Endothelial cell of umbilical vein (primary cell): ENCODE measurements at regions not wholly inside any gene's neighbourhood (a gene's known extent, or its start where the extent isn't known, plus 50 kb on each side); places are given as distances from the start of the nearest gene placed in this dataset.

Experiments used
- BruUV-seq: library from RNA; stranded (reverse); fragments of 400-500 nt; replicated peaks from 2 replicates; lab custom pipeline; 2021; lab: Mats Ljungman, UMichigan
- CTCF ChIA-PET: fragments of 300-600, 350-600 bp; sonication (Branson Sonifier 250); formaldehyde crosslinking; loops from one replicate; lab custom pipeline; 2021; ENCODE audit warnings: antibody characterized with exemption, inconsistent platforms; lab: Charles Lee
- POLR2A ChIA-PET: fragments of 300-600, 350-600 bp; sonication (Branson Sonifier 250); formaldehyde crosslinking; loops from one replicate; lab custom pipeline; 2021; ENCODE audit warnings: antibody characterized with exemption, inconsistent platforms; lab: Charles Lee
- DNase-seq: peaks from one replicate; pipeline ENCODE4 v3.0.0-alpha.2; 2011; ENCODE audit warnings: low read depth, low spot score
- FAIRE-seq: peaks from 2 replicates; lab custom pipeline; 2011; peaks lifted over from hg19 to GRCh38; lab: Jason Lieb, UNC
- H2AFZ ChIP-seq: 2 replicates; pipeline ENCODE4 v1.6.0; 2012; ENCODE audit warnings: low read depth, low read length, control low read depth, inconsistent platforms
- H3K27ac ChIP-seq: 2 replicates; pipeline ENCODE4 v1.5.1; 2011; ENCODE audit warnings: low read depth, mild to moderate bottlenecking, control low read depth, low read length, moderate library complexity; ENCODE audit not compliant: insufficient read depth
- H3K27me3 ChIP-seq, 2 experiments: 2 replicates each; pipeline versions ENCODE4 v1.6.0 to v1.6.1; 2011; ENCODE audit warnings: low read length in 2 of 2, mixed read lengths in 1 of 2; ENCODE audit not compliant: control insufficient read depth in 2 of 2, insufficient read depth in 2 of 2
- H3K36me3 ChIP-seq, 2 experiments: 2 replicates in 1 of 2; 3 replicates in 1 of 2; pipeline ENCODE4 v1.5.1; 2011; ENCODE audit warnings: low read length in 2 of 2, mild to moderate bottlenecking in 1 of 2, moderate library complexity in 1 of 2; ENCODE audit not compliant: control insufficient read depth in 2 of 2, insufficient read depth in 2 of 2; ENCODE audit errors: extremely low read depth in 1 of 2
- H3K4me1 ChIP-seq: 3 replicates; pipeline ENCODE4 v1.5.1; 2011; ENCODE audit warnings: mild to moderate bottlenecking, low read length; ENCODE audit not compliant: control insufficient read depth, insufficient read depth; ENCODE audit errors: extremely low read depth
- H3K4me2 ChIP-seq: 2 replicates; pipeline ENCODE4 v1.6.1; 2011; ENCODE audit warnings: low read length, control low read depth, mixed read lengths; ENCODE audit not compliant: insufficient read depth
- H3K4me3 ChIP-seq, 3 experiments: fragments of 200-600 bp in 1 of 3; sonication (generic), shearing (Covaris generic) in 1 of 3; replicated peaks in 1 of 3; 2 replicates each; pipeline ENCODE4 v1.5.1; 2011 to 2016; ENCODE audit warnings: control low read depth in 3 of 3, low read length in 3 of 3, mild to moderate bottlenecking in 2 of 3, inconsistent platforms in 1 of 3, low read depth in 1 of 3, moderate library complexity in 1 of 3; ENCODE audit not compliant: insufficient read depth in 1 of 3
- H3K79me2 ChIP-seq: 2 replicates; pipeline ENCODE4 v1.6.0; 2012; ENCODE audit warnings: low read length, inconsistent platforms; ENCODE audit not compliant: control insufficient read depth, insufficient read depth
- H3K9ac ChIP-seq: replicated peaks from 2 replicates; pipeline ENCODE3; 2011; ENCODE audit warnings: low read length, control low read depth; ENCODE audit not compliant: insufficient read depth; ENCODE audit errors: extremely low read depth
- H3K9me1 ChIP-seq: replicated peaks from 3 replicates; pipeline ENCODE4 v1.6.0; 2011; ENCODE audit warnings: mild to moderate bottlenecking, low read length; ENCODE audit not compliant: control insufficient read depth, insufficient read depth; ENCODE audit errors: extremely low read depth
- H3K9me3 ChIP-seq: replicated peaks from 2 replicates; pipeline ENCODE4 v1.5.1; 2012; ENCODE audit warnings: low read length, inconsistent platforms; ENCODE audit not compliant: control insufficient read depth, insufficient read depth
- H4K20me1 ChIP-seq: replicated peaks from 2 replicates; pipeline ENCODE3; 2011; ENCODE audit warnings: mild to moderate bottlenecking, low read length; ENCODE audit not compliant: control insufficient read depth, insufficient read depth; ENCODE audit errors: extremely low read depth
- CTCF ChIP-seq, 2 donors: IDR thresholded peaks; 1 replicate in 1 of 2; 2 replicates in 1 of 2; pipeline ENCODE4 v1.5.1; 2011; ENCODE audit warnings: low read length in 2 of 2, mild to moderate bottlenecking in 2 of 2, moderate library complexity in 2 of 2, control low read depth in 1 of 2, inconsistent platforms in 1 of 2, low read depth in 1 of 2; ENCODE audit not compliant: insufficient read depth in 1 of 2; ENCODE audit errors: extremely low read depth in 1 of 2
- EZH2 ChIP-seq: IDR thresholded peaks from 2 replicates; pipeline ENCODE4 v1.6.1; 2012; ENCODE audit warnings: borderline replicate concordance, low read depth, mild to moderate bottlenecking, moderate library complexity, low read length, inconsistent platforms; ENCODE audit not compliant: severe bottlenecking
- FOS ChIP-seq: IDR thresholded peaks from 2 replicates; pipeline ENCODE4 v1.6.1; 2011; ENCODE audit warnings: mild to moderate bottlenecking, low read length, moderate library complexity, borderline replicate concordance; ENCODE audit not compliant: insufficient read depth
- GATA2 ChIP-seq: IDR thresholded peaks from 2 replicates; pipeline ENCODE4 v1.7.0; 2011; ENCODE audit warnings: low read depth, mild to moderate bottlenecking, moderate library complexity, mixed read lengths, low read length; ENCODE audit not compliant: insufficient read length, insufficient read depth
- JUN ChIP-seq: IDR thresholded peaks from 2 replicates; pipeline ENCODE4 v1.6.1; 2011; ENCODE audit warnings: borderline replicate concordance, low read depth; ENCODE audit not compliant: insufficient read length, insufficient read depth
- MAX ChIP-seq: IDR thresholded peaks from 2 replicates; pipeline ENCODE4 v1.6.1; 2011; ENCODE audit not compliant: insufficient read depth, insufficient read length
- MYC ChIP-seq: IDR thresholded peaks from one replicate; pipeline ENCODE4 v1.6.1; 2011; ENCODE audit warnings: mild to moderate bottlenecking, low read depth, low read length
- POLR2A ChIP-seq: IDR thresholded peaks from 2 replicates; pipeline ENCODE4 v1.6.1; 2012; ENCODE audit warnings: low read depth, mild to moderate bottlenecking, control low read depth, low read length
- POLR2AphosphoS5 ChIP-seq: IDR thresholded peaks from 2 replicates; pipeline ENCODE4 v1.6.1; 2012; ENCODE audit warnings: low read depth, mild to moderate bottlenecking, control low read depth, low read length, moderate library complexity; ENCODE audit not compliant: insufficient read depth
- dilution Hi-C: fragments of 300-500 bp; cut with MboI; formaldehyde crosslinking; loops from one replicate; pipeline ENCODE4 v1.15.0; 2019; ENCODE audit warnings: low sequenced_read_pairs; ENCODE audit not compliant: extremely low pct_ligation_motif_present
- intact Hi-C: fragments of 100-400 bp; cut with micrococcal nuclease; formaldehyde crosslinking; loops from one replicate; pipeline ENCODE4 v1.10.0; 2022

GRCh38 chr5:40306869-40307487 is 372.7 kb upstream of the PTGER4 start:
- POLR2A ChIA-PET, result no interaction called here
- dilution Hi-C loops, result no loop called here

More at GRCh38 chr5:40306869-40307487, 372.7 kb upstream of the PTGER4 start:
- TF ChIP-seq POLR2A (no peak), EZH2 (no peak), POLR2AphosphoS5 (no peak), JUN (no peak), MYC (no peak), GATA2 (no peak), FOS (no peak), MAX (no peak), CTCF (IDR thresholded peaks at IDR 0.05; ENCODE audit: extremely low read depth in 1 of 2, insufficient read depth in 1 of 2, low read depth in 1 of 2, low read length in 2 of 2) (no peak)
- no peaks in the 10 kb centered on the region for H3K79me2 ChIP-seq
- intact Hi-C loops, result no loop called here
- no peaks in the 10 kb centered on the region for H3K4me1 ChIP-seq
- no TSS peak for BruUV-seq
- H3K9me3 ChIP-seq, result no peaks in the 10 kb centered on the region
- H4K20me1 ChIP-seq, result no peaks in the 10 kb centered on the region
- no peak overlapping the region for H3K4me2 ChIP-seq
- no peaks in the 10 kb centered on the region for H3K36me3 ChIP-seq
- FAIRE-seq (no peak), DNase-seq (no peak)
- H3K9ac ChIP-seq, result no peak overlapping the region
- CTCF ChIA-PET, result no interaction called here
- H2AFZ ChIP-seq, result no peak overlapping the region
- no peaks in the 10 kb centered on the region for H3K27me3 ChIP-seq
- no peaks in the 10 kb centered on the region for H3K9me1 ChIP-seq
- H3K27ac ChIP-seq, result no peak overlapping the region
- H3K4me3 ChIP-seq, result no peak overlapping the region
